OCI-LY1 (cell line): ENCODE measurements at regions not wholly inside any gene's neighbourhood (a gene's known extent, or its start where the extent isn't known, plus 50 kb on each side); places are given as distances from the start of the nearest gene placed in this dataset.
"Not testable (repeated sequence)": the region's sequence is repeated elsewhere in the genome, so short reads cannot be mapped to it uniquely, and the experiment has no call there.

Source experiments
- H2AFZ ChIP-seq: fragments of 200-600 bp; sonication (generic), shearing (Covaris generic); 2 replicates; pipeline ENCODE4 v1.6.0; 2014; ENCODE audit warnings: antibody characterized with exemption, mild to moderate bottlenecking, low read length
- H3F3A ChIP-seq: fragments of 200-600 bp; sonication (generic), shearing (Covaris generic); 2 replicates; pipeline ENCODE4 v1.6.0; 2014; ENCODE audit warnings: mild to moderate bottlenecking, antibody characterized with exemption, low read length, moderate library complexity; ENCODE audit not compliant: insufficient read depth
- H3K27ac ChIP-seq: fragments of 200-600 bp; sonication (generic); 2 replicates; pipeline ENCODE4 v1.5.1; 2014; ENCODE audit warnings: low read length, mixed run types, mild to moderate bottlenecking, low read depth; ENCODE audit not compliant: poor library complexity, severe bottlenecking
- H3K27me3 ChIP-seq: fragments of 200-600 bp; sonication (generic); 2 replicates; pipeline ENCODE4 v1.6.0; 2014; ENCODE audit warnings: antibody characterized with exemption, mild to moderate bottlenecking, low read length, moderate library complexity; ENCODE audit not compliant: insufficient read depth
- H3K36me3 ChIP-seq: fragments of 200-600 bp; sonication (generic); 2 replicates; pipeline ENCODE4 v1.6.1; 2014; ENCODE audit warnings: mild to moderate bottlenecking, antibody characterized with exemption, low read length, moderate library complexity, mixed read lengths; ENCODE audit not compliant: insufficient read depth
- H3K4me1 ChIP-seq: fragments of 200-600 bp; sonication (generic); 2 replicates; pipeline ENCODE4 v1.5.1; 2014; ENCODE audit warnings: mild to moderate bottlenecking, low read length, moderate library complexity; ENCODE audit not compliant: insufficient read depth, severe bottlenecking
- H3K4me2 ChIP-seq: fragments of 200-600 bp; sonication (generic), shearing (Covaris generic); 2 replicates; pipeline ENCODE4 v1.6.1; 2014; ENCODE audit warnings: low read length
- H3K4me3 ChIP-seq: fragments of 200-600 bp; sonication (generic); 2 replicates; pipeline ENCODE4 v1.5.1; 2014; ENCODE audit warnings: low read length, low read depth, mild to moderate bottlenecking, mixed read lengths; ENCODE audit not compliant: poor library complexity, severe bottlenecking
- H3K79me2 ChIP-seq: fragments of 200-600 bp; shearing (Covaris generic); 2 replicates; pipeline ENCODE4 v1.6.1; 2016; ENCODE audit warnings: mixed run types, low read length, mixed read lengths; ENCODE audit not compliant: insufficient read depth
- H3K9ac ChIP-seq: fragments of 200-600 bp; sonication (generic), shearing (Covaris generic); 2 replicates; pipeline ENCODE4 v1.6.1; 2014; ENCODE audit warnings: mild to moderate bottlenecking, low read length, mixed read lengths
- H3K9me2 ChIP-seq: fragments of 200-600 bp; sonication (generic), shearing (Covaris generic); 2 replicates; pipeline ENCODE4 v1.6.1; 2014; ENCODE audit warnings: low read depth, mild to moderate bottlenecking, low read length, mixed read lengths
- H3K9me3 ChIP-seq: fragments of 200-600 bp; shearing (Covaris generic); 2 replicates; pipeline ENCODE4 v1.6.1; 2014; ENCODE audit warnings: low read length, mixed read lengths
- H4K20me1 ChIP-seq: fragments of 200-600 bp; sonication (generic), shearing (Covaris generic); 2 replicates; pipeline ENCODE4 v1.6.0; 2016; ENCODE audit warnings: mild to moderate bottlenecking, low read length; ENCODE audit not compliant: insufficient read depth
- EZH2 ChIP-seq: fragments of 200-600 bp; sonication (generic), shearing (Covaris generic); IDR thresholded peaks from 2 replicates; pipeline ENCODE4 v1.8.0; 2017; ENCODE audit warnings: borderline replicate concordance, mixed run types, mild to moderate bottlenecking, antibody characterized with exemption, low read length, moderate library complexity, mixed read lengths
- TF ChIP-seq, protein P1 (sequence below): fragments of 200-600 bp; sonication (generic), shearing (Covaris generic); IDR thresholded peaks from 2 replicates; pipeline ENCODE4 v1.5.1; 2017; ENCODE audit warnings: mild to moderate bottlenecking, antibody characterized with exemption, low read length, moderate library complexity, mixed read lengths

DNA sequence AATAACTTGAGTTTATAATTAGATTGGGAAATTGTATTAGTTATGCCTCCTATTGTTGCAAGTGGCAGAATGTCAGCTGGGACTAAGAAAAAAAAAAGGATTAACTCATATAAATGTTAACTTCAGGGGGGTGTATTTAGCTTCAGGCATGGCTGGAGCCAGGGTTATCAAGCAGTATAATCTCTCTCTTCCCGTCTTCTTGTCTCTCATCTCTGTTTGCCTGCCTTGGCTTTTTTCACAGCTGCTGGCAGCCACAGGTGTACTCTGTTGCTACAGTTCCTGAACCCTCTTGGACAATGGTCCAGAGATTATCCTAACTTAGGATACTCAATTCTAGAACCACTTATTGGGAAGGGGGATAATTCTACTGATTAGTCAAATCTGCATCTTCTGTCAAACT, 370.7 kb upstream of the MEX3C start:
- Histone ChIP-seq H3K4me2 (no peak overlapping the region), H3K27ac (no peak overlapping the region), H3K36me3 (no peaks in the 10 kb centered on the region), H3K27me3 (no peaks in the 10 kb centered on the region), H3K9me3 (no peaks in the 10 kb centered on the region), H3F3A (no peaks in the 10 kb centered on the region), H3K79me2 (no peaks in the 10 kb centered on the region), H2AFZ (no peak overlapping the region), H3K9me2 (no peaks in the 10 kb centered on the region), H3K4me1 (no peaks in the 10 kb centered on the region), H3K9ac (no peak overlapping the region), H3K4me3 (no peak overlapping the region), H4K20me1 (no peaks in the 10 kb centered on the region)
- TF ChIP-seq, protein P1, sequence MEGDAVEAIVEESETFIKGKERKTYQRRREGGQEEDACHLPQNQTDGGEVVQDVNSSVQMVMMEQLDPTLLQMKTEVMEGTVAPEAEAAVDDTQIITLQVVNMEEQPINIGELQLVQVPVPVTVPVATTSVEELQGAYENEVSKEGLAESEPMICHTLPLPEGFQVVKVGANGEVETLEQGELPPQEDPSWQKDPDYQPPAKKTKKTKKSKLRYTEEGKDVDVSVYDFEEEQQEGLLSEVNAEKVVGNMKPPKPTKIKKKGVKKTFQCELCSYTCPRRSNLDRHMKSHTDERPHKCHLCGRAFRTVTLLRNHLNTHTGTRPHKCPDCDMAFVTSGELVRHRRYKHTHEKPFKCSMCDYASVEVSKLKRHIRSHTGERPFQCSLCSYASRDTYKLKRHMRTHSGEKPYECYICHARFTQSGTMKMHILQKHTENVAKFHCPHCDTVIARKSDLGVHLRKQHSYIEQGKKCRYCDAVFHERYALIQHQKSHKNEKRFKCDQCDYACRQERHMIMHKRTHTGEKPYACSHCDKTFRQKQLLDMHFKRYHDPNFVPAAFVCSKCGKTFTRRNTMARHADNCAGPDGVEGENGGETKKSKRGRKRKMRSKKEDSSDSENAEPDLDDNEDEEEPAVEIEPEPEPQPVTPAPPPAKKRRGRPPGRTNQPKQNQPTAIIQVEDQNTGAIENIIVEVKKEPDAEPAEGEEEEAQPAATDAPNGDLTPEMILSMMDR = no peak
- TF ChIP-seq EZH2 = no peak

DNA sequence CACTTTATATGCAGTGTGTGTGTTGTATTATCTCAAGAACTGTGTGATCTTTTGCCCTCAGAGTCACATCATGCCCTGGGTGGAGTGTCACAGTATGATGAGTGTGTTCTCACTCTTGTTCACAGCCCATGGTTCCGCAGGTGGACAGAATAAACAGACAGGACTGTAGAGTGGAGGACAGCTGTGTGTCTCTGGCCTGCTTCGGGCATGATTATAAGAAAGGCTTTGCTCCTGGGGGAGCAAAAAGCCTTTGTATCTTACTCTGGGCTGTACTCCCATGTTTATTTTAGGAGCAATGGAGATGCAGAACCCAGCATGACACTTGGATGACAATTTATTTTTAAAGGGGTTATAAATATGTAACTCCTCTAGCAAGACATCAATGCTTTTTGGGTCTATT, 371.7 kb upstream of the MEX3C start:
- TF ChIP-seq, protein P1 = no peak
- no peak for TF ChIP-seq EZH2
- H3K36me3 ChIP-seq = no peaks in the 10 kb centered on the region
- H3K9ac ChIP-seq = no peak overlapping the region
- no peak overlapping the region for H3K4me2 ChIP-seq
- no peak overlapping the region for H3K27ac ChIP-seq
- no peaks in the 10 kb centered on the region for H3K79me2 ChIP-seq
- H4K20me1 ChIP-seq = no peaks in the 10 kb centered on the region
- no peaks in the 10 kb centered on the region for H3K27me3 ChIP-seq
- H2AFZ ChIP-seq = no peak overlapping the region
- H3K4me3 ChIP-seq = no peak overlapping the region
- no peaks in the 10 kb centered on the region for H3K9me3 ChIP-seq
- no peaks in the 10 kb centered on the region for H3K4me1 ChIP-seq
- H3F3A ChIP-seq = no peaks in the 10 kb centered on the region
- H3K9me2 ChIP-seq = no peaks in the 10 kb centered on the region

DNA sequence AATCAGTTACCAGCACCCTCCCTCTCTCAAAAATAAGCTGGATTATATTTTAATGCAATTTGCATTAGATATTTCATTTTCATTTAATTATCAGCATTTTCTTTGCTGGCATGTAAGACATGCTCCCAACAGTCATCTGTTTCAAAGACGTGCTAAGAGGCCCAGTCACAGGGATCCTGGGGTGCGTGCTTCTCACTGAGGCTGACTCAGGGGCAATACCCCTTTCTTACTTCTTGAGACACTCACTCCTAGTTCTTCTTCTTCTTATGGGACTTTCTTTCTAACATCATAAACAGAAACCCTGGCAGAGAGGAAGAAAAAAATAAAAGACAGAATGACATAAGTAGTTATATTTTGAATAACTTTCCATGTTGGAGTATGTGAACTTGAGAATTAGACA, 372.1 kb upstream of the MEX3C start:
- Histone ChIP-seq H3K27ac (no peak overlapping the region), H3K4me1 (no peaks in the 10 kb centered on the region), H4K20me1 (no peaks in the 10 kb centered on the region), H3K36me3 (no peaks in the 10 kb centered on the region), H3K9me3 (no peaks in the 10 kb centered on the region), H2AFZ (no peak overlapping the region), H3K9me2 (no peaks in the 10 kb centered on the region), H3K4me2 (no peak overlapping the region), H3F3A (no peaks in the 10 kb centered on the region), H3K27me3 (no peaks in the 10 kb centered on the region), H3K4me3 (no peak overlapping the region), H3K79me2 (no peaks in the 10 kb centered on the region), H3K9ac (no peak overlapping the region)
- TF ChIP-seq, protein P1 = no peak
- TF ChIP-seq EZH2 = no peak

DNA sequence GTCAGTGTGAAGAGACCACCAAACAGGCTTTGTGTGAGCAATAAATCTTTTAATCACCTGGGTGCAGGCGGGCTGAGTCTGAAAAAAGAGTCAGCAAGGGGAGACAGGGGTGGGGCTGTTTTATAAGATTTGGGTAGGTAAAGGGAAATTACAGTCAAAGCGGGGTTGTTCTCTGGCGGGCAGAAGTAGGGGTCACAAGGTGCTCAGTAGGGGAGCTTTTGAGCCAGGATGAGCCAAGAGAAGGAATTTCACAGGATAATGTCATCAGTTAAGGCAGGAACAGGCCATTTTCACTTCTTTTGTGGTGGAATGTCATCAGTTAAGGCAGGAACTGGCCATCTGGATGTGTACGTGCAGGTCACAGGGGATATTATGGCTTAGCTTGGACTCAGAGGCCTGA, 372.6 kb upstream of the MEX3C start:
- H3K4me3 ChIP-seq, H3K4me2 ChIP-seq, H2AFZ ChIP-seq, H3K27me3 ChIP-seq, H3K9me2 ChIP-seq, H3K9me3 ChIP-seq, H3K36me3 ChIP-seq, H3K4me1 ChIP-seq, H3K27ac ChIP-seq, H3K9ac ChIP-seq, H3F3A ChIP-seq, H4K20me1 ChIP-seq, H3K79me2 ChIP-seq: not testable (repeated sequence)

DNA sequence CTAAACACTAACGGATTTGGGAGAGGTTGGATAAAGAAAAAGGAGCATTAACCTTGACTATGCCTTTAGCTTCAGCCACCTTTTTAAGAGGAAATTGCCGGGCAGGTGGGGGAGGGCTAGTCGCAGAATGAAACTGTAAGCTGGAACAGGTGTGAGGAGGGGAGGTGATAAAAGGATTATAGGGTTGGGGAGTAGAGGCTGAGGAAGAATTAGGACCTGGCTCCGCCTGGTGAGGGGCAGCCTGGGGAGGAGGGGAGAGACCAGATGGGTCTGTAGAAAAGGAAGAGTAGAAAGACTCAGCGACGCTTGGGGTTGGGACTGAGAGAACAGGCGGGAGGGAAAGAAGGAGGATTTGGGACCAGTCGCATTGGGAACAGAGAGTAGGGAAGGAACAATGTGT, 376.4 kb upstream of the MEX3C start:
- not testable (repeated sequence) for H3K79me2 ChIP-seq, H3K4me3 ChIP-seq

More for the DNA sequence above, 376.4 kb upstream of the MEX3C start:
- not testable (repeated sequence) for H3K4me2 ChIP-seq, H3K9ac ChIP-seq, H3K4me1 ChIP-seq, H2AFZ ChIP-seq, H3K27me3 ChIP-seq, H3K36me3 ChIP-seq, H3K27ac ChIP-seq, H4K20me1 ChIP-seq, H3K9me2 ChIP-seq, H3K9me3 ChIP-seq, H3F3A ChIP-seq
